ENCODE measurements at regions not wholly inside any gene's neighbourhood (a gene's known extent, or its start where the extent isn't known, plus 50 kb on each side); places are given as distances from the start of the nearest gene placed in this dataset.
"Not testable (repeated sequence)": the region's sequence is repeated elsewhere in the genome, so short reads cannot be mapped to it uniquely, and the experiment has no call there.

DNA sequence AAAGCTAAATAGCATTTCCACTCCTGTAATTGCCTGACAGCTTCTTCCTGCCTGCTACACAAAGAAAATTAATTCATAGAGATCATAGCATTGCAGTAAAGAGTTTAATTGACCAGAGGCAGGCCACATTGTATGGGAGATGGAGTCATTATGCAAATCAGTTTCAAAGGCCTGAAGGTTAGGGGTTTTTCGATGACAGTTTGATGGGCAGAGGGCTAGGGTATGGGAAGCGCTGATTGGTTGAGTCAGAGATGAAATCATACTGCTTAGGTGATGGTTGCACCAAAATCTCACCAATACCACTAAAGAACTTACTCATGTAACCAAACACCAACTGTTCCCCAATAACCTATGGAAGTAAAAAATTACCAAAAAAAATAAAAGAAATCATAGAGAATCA, 599.0 kb downstream of the NUP35 start:
- Histone ChIP-seq H3K36me3 (ENCODE audit: control insufficient read depth, insufficient read depth, low read length, severe bottlenecking) (no peaks in the 10 kb centered on the region), H3K4me1 (ENCODE audit: control insufficient read depth, insufficient read depth, low read length) (no peaks in the 10 kb centered on the region), H3K27me3 (replicated peaks; ENCODE audit: control insufficient read depth, insufficient read depth, low read length) (no peaks in the 10 kb centered on the region), H3K9ac (ENCODE audit: low read length) (no peak overlapping the region), H3K9me3 (ENCODE audit: control insufficient read depth, low read length) (no peaks in the 10 kb centered on the region), H3K4me3 (ENCODE audit: low read length) (no peak overlapping the region)
- DNase-seq (ENCODE audit: low read depth), result no peak

DNA sequence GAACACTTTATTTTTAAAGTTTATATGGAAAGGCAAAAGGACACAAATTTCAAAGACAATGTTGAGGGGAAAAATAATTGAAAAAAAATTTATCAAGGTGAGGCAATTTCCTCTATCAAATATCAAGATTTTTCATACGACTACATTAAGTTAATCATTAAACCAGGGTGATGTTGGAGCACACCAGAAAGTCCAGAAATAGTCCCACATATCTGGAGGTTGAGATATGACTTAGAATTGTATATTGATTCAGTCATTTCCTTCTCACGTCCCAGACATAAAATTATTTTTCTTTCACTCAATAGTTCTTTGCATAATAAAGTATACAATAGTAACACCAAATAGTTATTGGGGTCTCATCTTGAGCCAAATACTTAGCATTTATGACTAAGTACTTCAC, 605.1 kb downstream of the NUP35 start:
- Histone ChIP-seq H3K9me3 (ENCODE audit: control insufficient read depth, low read length) (no peaks in the 10 kb centered on the region), H3K9ac (ENCODE audit: low read length) (no peak overlapping the region), H3K36me3 (ENCODE audit: control insufficient read depth, insufficient read depth, low read length, severe bottlenecking) (no peaks in the 10 kb centered on the region), H3K4me1 (ENCODE audit: control insufficient read depth, insufficient read depth, low read length) (no peaks in the 10 kb centered on the region), H3K4me3 (ENCODE audit: low read length) (no peak overlapping the region), H3K27me3 (replicated peaks; ENCODE audit: control insufficient read depth, insufficient read depth, low read length) (no peaks in the 10 kb centered on the region)
- DNase-seq (ENCODE audit: low read depth), result no peak

DNA sequence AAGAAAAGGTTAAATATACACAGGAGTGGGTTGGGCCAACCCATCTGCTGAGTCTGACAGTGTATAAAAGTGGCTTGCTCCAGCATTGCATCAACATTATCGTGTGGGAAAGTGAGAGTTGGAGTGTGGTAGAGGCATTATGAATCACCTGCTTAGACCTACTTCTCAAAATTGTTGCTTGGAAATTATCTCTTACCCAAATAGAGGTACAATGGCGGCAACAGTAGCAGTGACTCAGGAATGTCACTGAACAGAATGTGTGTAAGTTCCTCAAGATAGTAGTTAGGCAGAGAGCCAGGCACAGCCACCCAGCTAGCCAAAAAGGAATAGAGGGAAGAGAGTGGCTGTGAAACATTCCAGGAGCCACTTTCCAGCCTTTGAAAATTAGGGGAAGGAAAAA, 616.0 kb downstream of the NUP35 start:
- Histone ChIP-seq H3K4me3 (ENCODE audit: low read length) (no peak overlapping the region), H3K4me1 (ENCODE audit: control insufficient read depth, insufficient read depth, low read length) (no peaks in the 10 kb centered on the region), H3K36me3 (ENCODE audit: control insufficient read depth, insufficient read depth, low read length, severe bottlenecking) (no peaks in the 10 kb centered on the region), H3K27me3 (replicated peaks; ENCODE audit: control insufficient read depth, insufficient read depth, low read length) (no peaks in the 10 kb centered on the region), H3K9me3 (ENCODE audit: control insufficient read depth, low read length) (no peaks in the 10 kb centered on the region), H3K9ac (ENCODE audit: low read length) (no peak overlapping the region)
- no peak for DNase-seq (ENCODE audit: low read depth)

DNA sequence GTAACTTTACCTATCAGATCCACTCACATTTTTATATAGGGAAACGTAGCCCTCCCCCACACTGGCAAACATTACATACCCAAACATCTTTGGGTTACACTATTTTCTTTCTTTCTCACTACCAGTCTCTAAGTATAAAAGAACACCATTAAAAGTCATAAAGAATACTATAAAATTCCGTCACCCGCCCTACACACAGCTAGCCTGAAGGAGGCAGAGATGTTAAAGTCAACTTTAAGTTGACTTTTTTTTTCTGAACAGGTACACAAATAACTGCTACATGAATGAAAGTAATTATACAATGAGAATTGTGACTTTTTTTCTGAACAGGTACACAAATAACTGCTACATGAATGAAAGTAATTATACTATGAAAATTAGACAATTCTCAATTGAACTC, 628.3 kb downstream of the NUP35 start:
- H3K9ac ChIP-seq (ENCODE audit: low read length), result no peak overlapping the region
- no peaks in the 10 kb centered on the region for H3K27me3 ChIP-seq (replicated peaks; ENCODE audit: control insufficient read depth, insufficient read depth, low read length)
- no peaks in the 10 kb centered on the region for H3K36me3 ChIP-seq (ENCODE audit: control insufficient read depth, insufficient read depth, low read length, severe bottlenecking)
- H3K9me3 ChIP-seq (ENCODE audit: control insufficient read depth, low read length), result no peaks in the 10 kb centered on the region
- DNase-seq (ENCODE audit: low read depth), result no peak
- H3K4me1 ChIP-seq (ENCODE audit: control insufficient read depth, insufficient read depth, low read length), result no peaks in the 10 kb centered on the region
- no peak overlapping the region for H3K4me3 ChIP-seq (ENCODE audit: low read length)

DNA sequence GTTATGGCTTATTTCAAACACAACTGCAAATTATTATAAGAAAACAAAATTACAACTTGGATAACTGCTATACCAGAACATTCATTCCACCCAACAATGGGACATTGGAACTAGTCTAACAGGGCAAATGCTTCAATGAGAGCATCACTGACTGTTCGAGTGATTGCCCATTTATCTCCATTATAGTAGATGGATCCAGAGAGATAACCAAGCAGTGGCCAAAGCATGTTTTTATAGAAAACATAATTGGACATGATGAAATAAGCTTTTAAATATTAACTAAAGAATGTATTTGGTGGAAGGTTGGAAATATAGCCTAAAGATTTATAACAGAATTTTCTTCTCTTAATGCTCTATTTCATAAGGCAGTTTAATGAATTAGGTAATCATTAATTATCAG, 634.8 kb downstream of the NUP35 start:
- H3K27me3 ChIP-seq (replicated peaks; ENCODE audit: control insufficient read depth, insufficient read depth, low read length), result no peaks in the 10 kb centered on the region
- H3K36me3 ChIP-seq (ENCODE audit: control insufficient read depth, insufficient read depth, low read length, severe bottlenecking), result no peaks in the 10 kb centered on the region
- H3K9ac ChIP-seq (ENCODE audit: low read length), result no peak overlapping the region
- H3K4me3 ChIP-seq (ENCODE audit: low read length), result no peak overlapping the region
- H3K9me3 ChIP-seq (ENCODE audit: control insufficient read depth, low read length), result peaks cover 4% of the 10 kb centered on the region
- no peaks in the 10 kb centered on the region for H3K4me1 ChIP-seq (ENCODE audit: control insufficient read depth, insufficient read depth, low read length)
- no peak for DNase-seq (ENCODE audit: low read depth)

DNA sequence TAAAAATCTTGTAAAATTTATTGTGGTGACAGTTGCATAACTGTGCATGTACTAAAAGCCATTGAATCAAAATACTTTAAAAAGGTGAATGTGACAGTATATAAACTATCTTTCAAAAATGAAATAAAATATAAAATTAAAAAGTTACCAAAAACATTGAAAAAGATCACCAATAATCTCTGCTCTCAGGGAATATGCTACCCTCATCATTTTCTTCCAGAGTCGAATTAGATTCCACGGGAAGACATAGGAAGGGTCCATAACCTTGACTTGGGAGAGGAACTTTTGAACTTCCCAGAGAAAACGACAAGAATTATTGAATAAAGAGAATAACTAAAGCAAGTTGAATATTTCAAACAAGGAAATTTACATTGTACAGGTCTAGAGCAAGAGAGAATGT, 649.5 kb downstream of the NUP35 start:
- no peak for DNase-seq (ENCODE audit: low read depth)
- Histone ChIP-seq H3K4me1 (ENCODE audit: control insufficient read depth, insufficient read depth, low read length) (no peaks in the 10 kb centered on the region), H3K27me3 (replicated peaks; ENCODE audit: control insufficient read depth, insufficient read depth, low read length) (no peaks in the 10 kb centered on the region), H3K9me3 (ENCODE audit: control insufficient read depth, low read length) (no peaks in the 10 kb centered on the region), H3K9ac (ENCODE audit: low read length) (no peak overlapping the region), H3K4me3 (ENCODE audit: low read length) (no peak overlapping the region), H3K36me3 (ENCODE audit: control insufficient read depth, insufficient read depth, low read length, severe bottlenecking) (no peaks in the 10 kb centered on the region)

DNA sequence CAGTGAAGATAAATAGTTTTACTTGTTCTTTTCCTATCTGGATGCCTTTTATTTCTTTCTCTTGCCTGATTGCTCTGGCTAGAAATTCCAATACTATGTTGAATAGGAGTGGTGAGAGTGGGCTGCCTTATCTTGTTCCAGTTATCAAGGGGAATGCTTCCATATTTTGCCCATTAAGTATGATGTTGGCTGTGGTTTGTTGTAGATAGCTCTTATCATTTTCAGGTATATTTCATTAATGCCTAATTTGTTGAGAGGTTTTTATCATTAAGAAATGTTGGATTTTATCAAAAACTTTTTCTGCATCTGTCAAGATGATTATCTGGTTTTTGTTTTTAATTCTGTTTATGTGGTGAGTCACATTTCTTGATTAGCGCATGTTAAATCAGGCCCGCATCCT, 655.8 kb downstream of the NUP35 start:
- no peak for DNase-seq (ENCODE audit: low read depth)
- H3K9me3 ChIP-seq (ENCODE audit: control insufficient read depth, low read length), result no peaks in the 10 kb centered on the region
- no peak overlapping the region for H3K4me3 ChIP-seq (ENCODE audit: low read length)
- no peaks in the 10 kb centered on the region for H3K4me1 ChIP-seq (ENCODE audit: control insufficient read depth, insufficient read depth, low read length)
- no peaks in the 10 kb centered on the region for H3K36me3 ChIP-seq (ENCODE audit: control insufficient read depth, insufficient read depth, low read length, severe bottlenecking)
- no peaks in the 10 kb centered on the region for H3K27me3 ChIP-seq (replicated peaks; ENCODE audit: control insufficient read depth, insufficient read depth, low read length)
- H3K9ac ChIP-seq (ENCODE audit: low read length), result no peak overlapping the region

DNA sequence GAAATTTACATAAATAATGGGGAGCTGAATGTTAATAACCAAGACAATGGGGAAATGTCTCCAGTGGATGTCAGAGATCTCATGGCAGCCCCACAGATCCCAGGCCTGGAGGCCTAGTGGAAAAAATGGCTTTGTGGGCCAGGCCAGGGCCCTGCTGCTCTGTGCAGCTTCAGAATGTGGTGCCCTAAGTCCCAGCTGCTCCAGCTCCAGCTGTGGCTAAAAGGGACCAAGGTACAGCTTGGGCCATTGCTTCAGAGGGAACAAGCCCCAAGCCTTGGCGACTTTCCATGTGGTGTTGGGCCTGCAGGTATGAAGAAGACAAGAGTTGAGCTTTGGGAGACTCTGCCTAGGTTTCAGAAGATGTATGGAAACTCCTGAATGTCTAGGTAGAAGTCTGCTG, 658.2 kb downstream of the NUP35 start:
- no peak overlapping the region for H3K9ac ChIP-seq (ENCODE audit: low read length)
- DNase-seq (ENCODE audit: low read depth), result no peak
- H3K27me3 ChIP-seq (replicated peaks; ENCODE audit: control insufficient read depth, insufficient read depth, low read length), result no peaks in the 10 kb centered on the region
- no peaks in the 10 kb centered on the region for H3K9me3 ChIP-seq (ENCODE audit: control insufficient read depth, low read length)
- H3K4me3 ChIP-seq (ENCODE audit: low read length), result no peak overlapping the region
- H3K4me1 ChIP-seq (ENCODE audit: control insufficient read depth, insufficient read depth, low read length), result no peaks in the 10 kb centered on the region
- H3K36me3 ChIP-seq (ENCODE audit: control insufficient read depth, insufficient read depth, low read length, severe bottlenecking), result no peaks in the 10 kb centered on the region

DNA sequence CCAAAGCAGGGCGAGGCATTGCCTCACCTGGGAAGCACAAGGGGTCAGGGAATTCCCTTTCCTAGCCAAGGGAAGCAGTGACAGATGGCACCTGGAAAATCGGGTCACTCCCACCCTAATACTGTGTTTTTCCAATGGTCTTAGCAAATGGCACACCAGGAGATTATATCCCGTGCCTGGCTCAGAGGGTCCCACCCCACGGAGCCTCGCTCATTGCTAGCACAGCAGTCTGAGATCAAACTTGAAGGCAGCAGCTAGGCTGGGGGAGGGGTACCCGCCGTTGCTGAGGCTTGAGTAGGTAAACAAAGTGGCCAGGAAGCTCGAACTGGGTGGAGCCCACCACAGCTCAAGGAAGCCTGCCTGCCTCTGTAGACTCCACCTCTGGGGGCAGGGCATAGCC, 664.6 kb downstream of the NUP35 start:
- not testable (repeated sequence) for H3K27me3 ChIP-seq (replicated peaks; ENCODE audit: control insufficient read depth, insufficient read depth, low read length); H3K36me3 ChIP-seq (ENCODE audit: control insufficient read depth, insufficient read depth, low read length, severe bottlenecking); H3K4me3 ChIP-seq (ENCODE audit: low read length); H3K4me1 ChIP-seq (ENCODE audit: control insufficient read depth, insufficient read depth, low read length); DNase-seq (ENCODE audit: low read depth); H3K9ac ChIP-seq (ENCODE audit: low read length); H3K9me3 ChIP-seq (ENCODE audit: control insufficient read depth, low read length)

DNA sequence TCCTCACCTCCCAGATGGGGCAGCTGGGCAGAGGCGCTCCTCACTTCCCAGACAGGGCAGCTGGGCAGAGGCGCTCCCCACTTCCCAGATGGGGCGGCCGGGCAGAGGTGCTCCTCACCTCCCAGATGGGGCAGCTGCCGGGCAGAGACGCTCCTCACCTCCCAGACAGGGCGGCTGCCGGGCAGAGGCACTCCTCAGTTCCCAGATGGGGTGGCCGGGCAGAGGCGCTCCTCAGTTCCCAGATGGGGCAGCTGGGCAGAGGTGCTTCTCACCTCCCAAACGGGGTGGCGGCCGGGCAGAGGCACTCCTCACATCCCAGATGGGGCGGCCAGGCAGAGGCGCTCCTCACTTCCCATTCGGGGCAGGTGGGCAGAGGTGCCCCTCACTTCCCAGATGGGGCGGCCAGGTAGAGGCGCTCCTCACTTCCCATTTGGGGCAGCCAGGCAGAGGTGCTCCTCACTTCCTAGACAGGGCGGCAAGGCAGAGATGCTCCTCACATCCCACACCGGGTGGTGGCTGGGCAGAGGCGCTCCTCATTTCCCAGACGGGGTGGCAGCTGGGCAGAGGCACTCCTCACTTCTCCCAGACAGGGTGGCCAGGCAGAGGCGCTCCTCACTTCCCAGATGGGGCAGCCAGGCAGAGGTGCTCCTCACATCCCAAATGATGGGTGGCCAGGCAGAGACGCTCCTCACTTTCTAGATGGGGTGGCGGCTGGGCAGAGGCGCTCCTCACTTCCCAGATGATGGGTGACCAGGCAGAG, 668.1 kb downstream of the NUP35 start:
- DNase-seq (ENCODE audit: low read depth); H3K4me1 ChIP-seq (ENCODE audit: control insufficient read depth, insufficient read depth, low read length); H3K4me3 ChIP-seq (ENCODE audit: low read length); H3K9ac ChIP-seq (ENCODE audit: low read length); H3K27me3 ChIP-seq (replicated peaks; ENCODE audit: control insufficient read depth, insufficient read depth, low read length); H3K36me3 ChIP-seq (ENCODE audit: control insufficient read depth, insufficient read depth, low read length, severe bottlenecking); H3K9me3 ChIP-seq (ENCODE audit: control insufficient read depth, low read length): not testable (repeated sequence)

DNA sequence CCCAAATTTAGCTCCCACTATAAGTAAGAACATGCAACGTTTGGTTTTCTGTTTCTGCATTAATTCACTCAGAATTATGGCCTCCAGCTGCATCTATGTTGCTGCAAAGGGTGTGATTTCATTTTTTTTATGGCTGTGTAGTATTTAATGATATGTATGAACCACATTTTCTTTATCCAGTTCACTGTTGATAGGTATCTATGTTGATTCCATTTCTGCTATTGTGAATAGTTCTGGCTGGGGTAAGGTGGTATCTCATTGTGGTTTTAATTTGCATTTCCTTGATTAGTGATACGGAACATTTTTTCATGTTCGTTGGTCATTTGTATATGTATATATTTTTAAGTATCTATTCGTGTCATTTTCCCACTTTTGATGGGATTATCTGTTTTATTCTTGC, 674.3 kb downstream of the NUP35 start:
- H3K4me1 ChIP-seq (ENCODE audit: control insufficient read depth, insufficient read depth, low read length), result no peaks in the 10 kb centered on the region
- H3K9ac ChIP-seq (ENCODE audit: low read length), result no peak overlapping the region
- DNase-seq (ENCODE audit: low read depth), result no peak
- no peak overlapping the region for H3K4me3 ChIP-seq (ENCODE audit: low read length)
- peaks cover 20% of the 10 kb centered on the region for H3K9me3 ChIP-seq (ENCODE audit: control insufficient read depth, low read length)
- H3K27me3 ChIP-seq (replicated peaks; ENCODE audit: control insufficient read depth, insufficient read depth, low read length), result no peaks in the 10 kb centered on the region
- H3K36me3 ChIP-seq (ENCODE audit: control insufficient read depth, insufficient read depth, low read length, severe bottlenecking), result no peaks in the 10 kb centered on the region

DNA sequence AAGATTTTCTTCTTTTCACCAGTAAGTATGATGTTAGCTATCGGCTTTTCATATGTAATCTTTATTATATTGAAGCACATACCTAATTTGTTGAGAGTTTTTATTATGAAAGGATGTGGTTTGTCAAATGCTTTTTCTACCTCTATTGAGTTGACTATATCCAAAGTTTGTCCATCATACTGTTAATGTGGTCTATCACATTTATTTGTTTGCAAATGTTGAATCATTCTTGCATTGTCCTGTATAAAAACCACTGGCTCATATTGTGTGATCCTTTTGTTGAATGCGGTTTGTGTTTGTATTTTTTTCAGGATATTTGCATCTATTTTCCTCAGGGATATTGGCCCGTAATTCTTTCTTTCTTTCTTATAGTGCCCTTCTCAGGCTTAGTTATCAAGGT, 675.5 kb downstream of the NUP35 start:
- Histone ChIP-seq H3K9ac (ENCODE audit: low read length) (no peak overlapping the region), H3K27me3 (replicated peaks; ENCODE audit: control insufficient read depth, insufficient read depth, low read length) (no peaks in the 10 kb centered on the region), H3K36me3 (ENCODE audit: control insufficient read depth, insufficient read depth, low read length, severe bottlenecking) (no peaks in the 10 kb centered on the region), H3K4me3 (ENCODE audit: low read length) (no peak overlapping the region), H3K4me1 (ENCODE audit: control insufficient read depth, insufficient read depth, low read length) (no peaks in the 10 kb centered on the region), H3K9me3 (ENCODE audit: control insufficient read depth, low read length) (peaks cover 20% of the 10 kb centered on the region)
- DNase-seq (ENCODE audit: low read depth), result no peak

Measured in adipocyte (in vitro differentiated cells).